Tibial nerve (tissue), 3 donors: ENCODE measurements at regions not wholly inside any gene's neighbourhood (a gene's known extent, or its start where the extent isn't known, plus 50 kb on each side); places are given as distances from the start of the nearest gene placed in this dataset.

Experiments used
- CTCF ChIP-seq, 5 experiments: fragments of 200-600 bp in 3 of 5; fragments of 450-650 bp in 2 of 5; sonication (generic) in 3 of 5; IDR thresholded peaks; one replicate each; pipeline ENCODE4 v1.5.1; 2016 to 2019; ENCODE audit warnings: antibody characterized with exemption in 5 of 5, mild to moderate bottlenecking in 3 of 5, moderate library complexity in 2 of 5
- POLR2A ChIP-seq, 2 donors: fragments of 450-650 bp; IDR thresholded peaks; one replicate each; pipeline ENCODE4 v1.6.1; 2017; ENCODE audit warnings: antibody characterized with exemption in 2 of 2, mild to moderate bottlenecking in 2 of 2, moderate library complexity in 2 of 2

GRCh38 chr6:2387445-2387844, 142.0 kb upstream of the GMDS start:
- TF ChIP-seq CTCF (IDR thresholded peaks at IDR 0.05) (no peak), POLR2A (IDR thresholded peaks at IDR 0.05) (no peak)
